HepG2 (cell line): ENCODE measurements at regions not wholly inside any gene's neighbourhood (a gene's known extent, or its start where the extent isn't known, plus 50 kb on each side); places are given as distances from the start of the nearest gene placed in this dataset.

Experiments
- ATAC-seq: fragments of 200-7000 bp; cut with Tn5 transposase; 3 replicates; pipeline ENCODE4 v1.9.1; 2020; ENCODE audit warnings: mild to moderate bottlenecking, moderate library complexity
- BruUV-seq: library from RNA; stranded (reverse); fragments of 400-500 nt; replicated peaks from 2 replicates; lab custom pipeline; 2021; lab: Mats Ljungman, UMichigan
- CTCF ChIA-PET: fragments of 300-600 bp; formaldehyde crosslinking; extraction: SDS; loops from one replicate; lab custom pipeline; 2021; ENCODE audit warnings: low total read pairs, inconsistent platforms, low intra/inter-chr PET ratio; lab: Yijun Ruan, JAX
- POLR2A ChIA-PET: fragments of 350-600 bp; sonication (Branson Sonifier 250); formaldehyde crosslinking; loops from one replicate; lab custom pipeline; 2020; ENCODE audit warnings: antibody characterized with exemption, inconsistent platforms; lab: Yijun Ruan, JAX
- DNase-seq: peaks from one replicate; pipeline ENCODE4 v3.0.0-alpha.2; 2015; ENCODE audit warnings: low spot score
- FAIRE-seq: peaks from 3 replicates; lab custom pipeline; 2011; peaks lifted over from hg19 to GRCh38; lab: Jason Lieb, UNC
- H2AFZ ChIP-seq: one replicate; pipeline ENCODE4 v1.6.1; 2011; ENCODE audit warnings: low read length, inconsistent platforms
- H3K27ac ChIP-seq: fragments of 300-600 bp; 3 replicates; pipeline ENCODE4 v1.8.0; 2011; ENCODE audit warnings: mixed run types, mild to moderate bottlenecking, mixed read lengths, low read length, inconsistent platforms; ENCODE audit not compliant: insufficient read depth; ENCODE audit errors: extremely low read length
- H3K27me3 ChIP-seq, 2 experiments: fragments of 200-600 bp in 1 of 2; 2 replicates in 1 of 2; 3 replicates in 1 of 2; pipeline versions ENCODE4 v1.6.0 to v1.8.0; 2011; ENCODE audit warnings: low read length in 2 of 2, mild to moderate bottlenecking in 2 of 2, moderate library complexity in 2 of 2, inconsistent platforms in 1 of 2; ENCODE audit not compliant: insufficient read depth in 2 of 2, control insufficient read depth in 1 of 2
- H3K36me3 ChIP-seq, 2 experiments: fragments of 200-600 bp in 1 of 2; replicated peaks in 1 of 2; 2 replicates in 1 of 2; 3 replicates in 1 of 2; pipeline versions ENCODE4 v1.5.1 to v1.8.0; 2011; ENCODE audit warnings: low read length in 2 of 2, inconsistent platforms in 1 of 2; ENCODE audit not compliant: insufficient read depth in 2 of 2, control insufficient read depth in 1 of 2
- H3K4me1 ChIP-seq: 2 replicates; pipeline ENCODE4 v1.5.1; 2012; ENCODE audit warnings: low read length, inconsistent platforms; ENCODE audit not compliant: insufficient read depth
- H3K4me2 ChIP-seq: 2 replicates; pipeline ENCODE4 v1.6.0; 2011; ENCODE audit warnings: low read depth, low read length, inconsistent platforms
- H3K4me3 ChIP-seq, 3 experiments: fragments of 200-600 bp in 1 of 3; sonication (generic), shearing (Covaris generic) in 1 of 3; replicated peaks in 1 of 3; 2 replicates each; pipeline ENCODE4 v1.5.1; 2011 to 2016; ENCODE audit warnings: low read length in 3 of 3, inconsistent platforms in 2 of 3, low read depth in 2 of 3, mild to moderate bottlenecking in 2 of 3, control low read depth in 1 of 3, mixed read lengths in 1 of 3; ENCODE audit not compliant: insufficient read depth in 1 of 3
- H3K79me2 ChIP-seq: one replicate; pipeline ENCODE4 v1.6.1; 2011; ENCODE audit warnings: low read length, inconsistent platforms; ENCODE audit not compliant: insufficient read depth
- H3K9ac ChIP-seq: 2 replicates; pipeline ENCODE4 v1.6.0; 2011; ENCODE audit warnings: mild to moderate bottlenecking, low read depth, low read length, inconsistent platforms; ENCODE audit not compliant: insufficient read depth
- H3K9me3 ChIP-seq: 2 replicates; pipeline ENCODE4 v1.5.1; 2012; ENCODE audit warnings: mild to moderate bottlenecking, low read length
- H4K20me1 ChIP-seq: 2 replicates; pipeline ENCODE4 v1.6.0; 2011; ENCODE audit warnings: inconsistent platforms, mild to moderate bottlenecking, low read length, moderate library complexity; ENCODE audit not compliant: insufficient read depth
- GATA4 ChIP-seq: sonication (generic); IDR thresholded peaks from 2 replicates; pipeline ENCODE4 v1.6.1; 2016; ENCODE audit warnings: antibody characterized with exemption, low read depth, borderline replicate concordance
- SAFB2 ChIP-seq: sonication (generic); formaldehyde crosslinking; IDR thresholded peaks from 2 replicates; pipeline ENCODE4 v1.5.1; 2020; ENCODE audit warnings: missing genetic modification reagents, low read depth, mild to moderate bottlenecking, borderline replicate concordance
- YEATS2 ChIP-seq: sonication (generic); formaldehyde crosslinking; IDR thresholded peaks from 2 replicates; pipeline ENCODE4 v1.4.0; 2020; ENCODE audit warnings: missing genetic modification reagents, borderline replicate concordance
- ZFAT ChIP-seq: sonication (generic); formaldehyde crosslinking; conservative IDR thresholded peaks from 2 replicates; pipeline ENCODE4 v1.8.1; 2023; ENCODE audit warnings: missing genetic modification reagents, inconsistent platforms
- ZNF251 ChIP-seq: sonication (generic); formaldehyde crosslinking; IDR thresholded peaks from 2 replicates; pipeline ENCODE4 v1.9.0; 2021; ENCODE audit warnings: mild to moderate bottlenecking, missing genetic modification reagents
- ZNF543 ChIP-seq: sonication (generic); formaldehyde crosslinking; IDR thresholded peaks from 2 replicates; pipeline ENCODE4 v1.4.0; 2020; ENCODE audit warnings: mild to moderate bottlenecking, missing genetic modification reagents
- ZNF768 ChIP-seq: sonication (generic); formaldehyde crosslinking; IDR thresholded peaks from 2 replicates; pipeline ENCODE4 v1.4.0; 2020; ENCODE audit warnings: missing genetic modification reagents
- whole genome bisulfite sequencing: methylation state at CpG from one replicate; pipeline ENCODE4 v1.1.6; 2017; ENCODE audit warnings: low lambda C conversion rate; 5-methylcytosine and 5-hydroxymethylcytosine counted together
- in situ Hi-C: cut with HindIII; loops from 2 replicates; pipeline ENCODE4 v1.10.0; 2017; ENCODE audit warnings: low pct_unique_long_range_greater_than_20kb; ENCODE audit not compliant: extremely low pct_ligation_motif_present
- intact Hi-C: fragments of 100-400 bp; cut with micrococcal nuclease; formaldehyde crosslinking; loops from one replicate; pipeline ENCODE4 v1.10.0; 2022; ENCODE audit not compliant: unreplicated experiment
- TF ChIP-seq, protein P1 (sequence below): IDR thresholded peaks from 2 replicates; pipeline ENCODE4 v1.6.1; 2016; ENCODE audit warnings: mild to moderate bottlenecking, missing biosample characterization, missing genetic modification reagents

DNA sequence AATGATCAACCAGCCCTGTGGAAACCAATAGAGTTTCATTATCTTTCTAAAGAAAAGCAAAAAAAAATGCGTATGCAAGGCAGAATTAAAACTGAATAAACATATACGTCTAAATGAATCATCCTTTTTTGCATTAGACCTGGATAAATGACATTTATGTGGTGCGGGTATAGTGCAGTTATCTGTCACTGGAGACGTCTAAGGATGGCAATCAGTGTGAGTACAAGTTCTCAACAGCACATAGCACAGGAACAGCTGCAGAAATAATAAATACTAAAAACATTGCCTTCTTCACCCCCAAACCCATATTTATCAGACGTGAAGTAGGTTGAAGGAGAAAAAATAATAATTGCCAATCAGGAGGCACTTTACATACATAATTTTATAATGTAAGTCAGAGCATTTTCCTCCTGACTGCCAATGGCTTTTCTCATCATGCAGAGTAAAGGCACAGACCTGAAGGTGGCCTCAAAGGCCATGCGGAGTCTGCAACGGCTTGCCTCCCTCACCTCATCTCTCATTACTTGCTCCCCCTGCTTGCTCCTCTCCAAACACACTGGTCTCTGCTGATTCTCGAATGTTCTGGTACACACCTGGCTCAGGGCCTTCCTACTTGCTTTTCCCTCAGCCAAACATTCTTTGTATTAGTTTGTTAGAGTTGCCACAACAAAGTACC is 574.7 kb upstream of the PLXNA2 start (continued):
- TF ChIP-seq YEATS2 (CRISPR knock-in tag) (no peak), ZNF543 (CRISPR knock-in tag) (no peak)
- TF ChIP-seq, all 625 proteins: peak for 0

DNA sequence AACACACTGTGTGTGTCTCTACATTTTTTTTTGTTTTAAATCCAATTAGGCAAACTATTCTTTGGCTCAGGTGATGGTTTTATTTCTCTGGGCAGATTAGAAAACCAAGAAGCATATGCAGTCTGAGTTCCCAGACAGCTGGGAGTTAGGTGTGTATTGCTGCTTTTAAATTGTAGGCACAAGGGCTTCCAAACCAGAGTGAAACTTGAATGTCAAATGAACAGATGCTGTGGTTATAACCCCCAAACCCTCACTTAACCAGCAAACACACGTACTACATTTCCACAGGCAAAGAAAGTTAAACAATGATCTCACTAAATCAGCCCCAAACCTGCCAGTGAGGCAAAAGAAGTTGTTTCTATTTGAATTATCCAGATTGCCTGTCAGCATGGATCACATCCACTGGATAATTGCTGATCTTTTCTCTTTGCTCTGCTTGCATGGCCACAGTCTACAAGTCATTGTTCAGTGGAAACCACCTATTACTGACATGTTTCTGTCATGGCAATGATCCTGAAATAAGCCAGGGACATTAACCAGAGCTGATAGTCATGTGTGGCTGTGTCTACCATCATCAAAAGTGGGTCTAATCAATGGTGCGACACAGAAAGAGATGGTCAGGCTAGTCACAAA is 576.5 kb upstream of the PLXNA2 start:
- ATAC-seq = no peak
- H2AFZ ChIP-seq = no peak overlapping the region

DNA sequence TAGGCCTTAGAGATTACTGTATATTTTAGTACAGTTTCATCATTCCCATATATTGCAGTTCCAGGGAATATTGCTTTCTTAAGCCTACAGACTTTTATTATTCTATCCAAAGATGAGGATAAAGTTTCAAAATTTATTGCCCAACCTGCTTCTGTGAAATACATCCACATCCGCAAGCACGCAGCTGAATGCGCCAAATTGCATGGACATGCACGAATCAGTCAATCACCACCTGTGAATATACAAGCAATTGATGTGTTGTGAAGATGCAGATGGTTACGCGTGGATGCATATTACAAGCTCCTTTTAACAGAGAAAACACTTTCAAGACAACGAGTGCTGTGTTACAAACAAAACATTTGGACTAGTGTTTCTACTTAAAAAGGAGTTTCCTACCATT is 577.8 kb upstream of the PLXNA2 start:
- Histone ChIP-seq H3K27ac (no peak overlapping the region), H3K9me3 (no peaks in the 10 kb centered on the region), H4K20me1 (no peaks in the 10 kb centered on the region), H3K4me1 (no peaks in the 10 kb centered on the region), H3K4me2 (no peak overlapping the region), H3K27me3 (no peaks in the 10 kb centered on the region; a peak in 1 of 5 replicates), H2AFZ (no peak overlapping the region), H3K36me3 (no peaks in the 10 kb centered on the region), H3K79me2 (no peaks in the 10 kb centered on the region), H3K4me3 (no peak overlapping the region), H3K9ac (no peak overlapping the region)
- DNase-seq (no peak), FAIRE-seq (no peak), ATAC-seq (no peak)
- ChIA-PET POLR2A (no interaction called here), CTCF (no interaction called here)
- no TSS peak for BruUV-seq
- in situ Hi-C loops = no loop called here
- WGBS = 54% methylated on average over 7 of the region's 7 CpGs
- intact Hi-C loops = no loop called here
- no peak for TF ChIP-seq ZNF768 (CRISPR knock-in tag)
- no peak for TF ChIP-seq GATA4

More for the DNA sequence above, 576.5 kb upstream of the PLXNA2 start:
- in situ Hi-C loops (no loop called here), intact Hi-C loops (no loop called here)
- H3K9ac ChIP-seq = no peak overlapping the region
- no peak overlapping the region for H3K4me3 ChIP-seq
- DNase-seq (no peak), FAIRE-seq (no peak)
- H3K4me1 ChIP-seq = no peaks in the 10 kb centered on the region
- no peaks in the 10 kb centered on the region for H3K9me3 ChIP-seq
- no peak overlapping the region for H3K4me2 ChIP-seq
- H4K20me1 ChIP-seq = no peaks in the 10 kb centered on the region
- ChIA-PET POLR2A (no interaction called here), CTCF (no interaction called here)
- WGBS = 0% methylated on average over 2 of the region's 2 CpGs
- no peak overlapping the region for H3K27ac ChIP-seq
- TF ChIP-seq, protein P1, sequence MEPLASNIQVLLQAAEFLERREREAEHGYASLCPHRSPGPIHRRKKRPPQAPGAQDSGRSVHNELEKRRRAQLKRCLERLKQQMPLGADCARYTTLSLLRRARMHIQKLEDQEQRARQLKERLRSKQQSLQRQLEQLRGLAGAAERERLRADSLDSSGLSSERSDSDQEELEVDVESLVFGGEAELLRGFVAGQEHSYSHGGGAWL = no peak
- TF ChIP-seq ZNF251 (CRISPR knock-in tag) = no peak
- no peak for TF ChIP-seq SAFB2 (CRISPR knock-in tag)
- TF ChIP-seq ZFAT (CRISPR knock-in tag) = no peak
- H3K27me3 ChIP-seq = no peaks in the 10 kb centered on the region; a peak in 1 of 5 replicates
- no peaks in the 10 kb centered on the region for H3K36me3 ChIP-seq
- BruUV-seq = no TSS peak
- no peaks in the 10 kb centered on the region for H3K79me2 ChIP-seq
